ENCODE measurements at regions not wholly inside any gene's neighbourhood (a gene's known extent, or its start where the extent isn't known, plus 50 kb on each side); places are given as distances from the start of the nearest gene placed in this dataset.
A peak's percentile ranks its signal among the peaks of the same experiment; 100 is the strongest.

- no peak for DNase-seq
- no peak for TF ChIP-seq POLR2A (IDR thresholded peaks at IDR 0.05)
- TF ChIP-seq CTCF (IDR thresholded peaks at IDR 0.05) = no peak
- intact Hi-C loops (cut with DNase I) = no loop called here
- H3K9me3 ChIP-seq = peaks cover 0 to 17% (median 0%) of the 10 kb centered on the region in 12 donors
- no peak overlapping the region for H3K4me3 ChIP-seq
- H3K36me3 ChIP-seq = no peaks in the 10 kb centered on the region
- no peak for ATAC-seq
- H3K27me3 ChIP-seq = no peaks in the 10 kb centered on the region
- no peaks in the 10 kb centered on the region for H3K4me1 ChIP-seq
- no peak overlapping the region for H3K27ac ChIP-seq
These were observed 302.1 kb upstream of the FBXO33 start for GRCh38 chr14:39734306-39734705.

DNA sequence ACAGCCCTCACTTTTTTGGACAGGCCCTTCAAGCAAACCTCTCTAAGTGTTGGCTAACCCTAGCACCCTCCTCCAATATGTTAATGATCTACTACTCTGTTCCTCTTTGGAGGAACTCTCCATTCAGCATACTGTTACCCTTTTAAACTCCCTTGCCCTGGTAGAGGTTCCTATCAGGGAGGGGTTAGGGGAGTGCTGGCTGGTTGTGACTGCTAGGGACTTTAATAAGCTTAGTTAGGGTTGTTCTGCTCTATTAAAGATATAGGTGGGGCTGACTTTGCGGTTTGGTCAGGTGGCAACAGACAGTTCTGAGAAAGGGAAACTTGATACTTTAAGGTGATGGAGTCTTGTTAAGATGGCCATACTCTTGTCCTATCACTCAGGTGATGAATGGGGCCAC lies 301.5 kb upstream of the FBXO33 start:
- TF ChIP-seq POLR2A (IDR thresholded peaks at IDR 0.05) (no peak), CTCF (IDR thresholded peaks at IDR 0.05) (no peak)
- DNase-seq (no peak), ATAC-seq (no peak)
- no peaks in the 10 kb centered on the region for H3K36me3 ChIP-seq
- no peak overlapping the region for H3K4me3 ChIP-seq
- 93 to 100% (median 95%) methylated on average over 1 of the region's 1 CpG for WGBS, 4 donors
- intact Hi-C loops (cut with DNase I) = no loop called here
- H3K9me3 ChIP-seq = peaks cover 0 to 17% (median 0%) of the 10 kb centered on the region in 12 donors
- H3K4me1 ChIP-seq = no peaks in the 10 kb centered on the region
- no peaks in the 10 kb centered on the region for H3K27me3 ChIP-seq
- no peak overlapping the region for H3K27ac ChIP-seq

DNA sequence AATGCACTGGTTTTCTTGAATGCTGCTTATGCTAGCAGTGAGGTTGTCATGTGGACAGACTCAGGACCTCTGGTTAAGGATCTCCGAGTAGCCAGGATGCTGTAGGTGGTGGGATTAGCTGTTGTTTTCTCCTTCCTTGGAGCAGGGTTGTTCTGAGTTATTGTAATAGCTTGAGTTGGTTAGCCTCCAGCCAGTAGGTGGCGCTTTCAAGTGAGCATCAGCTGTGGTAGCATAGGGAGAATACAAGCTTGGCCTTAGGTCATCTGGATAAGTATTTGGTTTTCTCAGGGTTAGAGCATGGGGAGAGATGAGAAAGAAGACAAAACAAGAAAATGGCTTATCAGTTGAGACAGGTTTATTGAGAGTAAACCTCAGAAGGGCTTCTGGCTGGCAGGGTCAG lies 299.7 kb upstream of the FBXO33 start:
- H3K4me1 ChIP-seq = no peaks in the 10 kb centered on the region
- intact Hi-C loops (cut with DNase I) = no loop called here
- ATAC-seq (no peak), DNase-seq (no peak)
- H3K9me3 ChIP-seq = peaks cover 0 to 11% (median 0%) of the 10 kb centered on the region in 12 donors
- H3K27ac ChIP-seq = no peak overlapping the region
- H3K36me3 ChIP-seq = no peaks in the 10 kb centered on the region
- no peak overlapping the region for H3K4me3 ChIP-seq
- H3K27me3 ChIP-seq = no peaks in the 10 kb centered on the region
- 72 to 82% (median 78%) methylated on average over 2 of the region's 2 CpGs for WGBS, 4 donors
- peak in 1 of 12 donors; percentile 10 for TF ChIP-seq CTCF (IDR thresholded peaks at IDR 0.05)
- TF ChIP-seq POLR2A (IDR thresholded peaks at IDR 0.05) = no peak

GRCh38 chr14:39726563-39726962 lies 294.3 kb upstream of the FBXO33 start:
- intact Hi-C loops (cut with DNase I) = no loop called here
- TF ChIP-seq POLR2A (IDR thresholded peaks at IDR 0.05) = no peak
- TF ChIP-seq CTCF (IDR thresholded peaks at IDR 0.05) = no peak
- DNase-seq = no peak

More at GRCh38 chr14:39726563-39726962, 294.3 kb upstream of the FBXO33 start:
- Histone ChIP-seq H3K36me3 (no peaks in the 10 kb centered on the region), H3K27ac (no peak overlapping the region), H3K4me1 (no peaks in the 10 kb centered on the region), H3K9me3 (peaks cover 0 to 6% (median 0%) of the 10 kb centered on the region in 12 donors), H3K27me3 (no peaks in the 10 kb centered on the region), H3K4me3 (no peak overlapping the region)
- 79 to 93% (median 88%) methylated on average over 2 of the region's 2 CpGs for WGBS, 4 donors
- no peak for ATAC-seq
